ENCODE measurements at regions not wholly inside any gene's neighbourhood (a gene's known extent, or its start where the extent isn't known, plus 50 kb on each side); places are given as distances from the start of the nearest gene placed in this dataset.

- no peak for TF ChIP-seq CTCF (IDR thresholded peaks at IDR 0.05)
- no peak overlapping the region for H3K4me3 ChIP-seq
- DNase-seq (no peak), ATAC-seq (no peak)
- H3K4me1 ChIP-seq, result no peaks in the 10 kb centered on the region
- intact Hi-C loops (cut with DNase I), result no loop called here
- peaks cover 0 to 11% of the 10 kb centered on the region in 2 donors for H3K9me3 ChIP-seq
- no peak overlapping the region for H3K27ac ChIP-seq
- H3K27me3 ChIP-seq, result no peaks in the 10 kb centered on the region
- no peaks in the 10 kb centered on the region for H3K36me3 ChIP-seq
Measured at GRCh38 chr12:118503476-118503875, 127.1 kb downstream of the SUDS3 start.

GRCh38 chr12:118512669-118513068 lies 136.3 kb downstream of the SUDS3 start:
- Histone ChIP-seq H3K9me3 (no peaks in the 10 kb centered on the region), H3K4me3 (no peak overlapping the region), H3K36me3 (no peaks in the 10 kb centered on the region), H3K4me1 (no peaks in the 10 kb centered on the region), H3K27ac (no peak overlapping the region), H3K27me3 (no peaks in the 10 kb centered on the region)
- no peak for ATAC-seq
- intact Hi-C loops (cut with DNase I), result no loop called here
- no peak for DNase-seq
- TF ChIP-seq CTCF (IDR thresholded peaks at IDR 0.05), result no peak

- Histone ChIP-seq H3K4me3 (no peak overlapping the region), H3K4me1 (no peaks in the 10 kb centered on the region), H3K27me3 (no peaks in the 10 kb centered on the region), H3K27ac (no peak overlapping the region), H3K9me3 (no peaks in the 10 kb centered on the region), H3K36me3 (no peaks in the 10 kb centered on the region)
- ATAC-seq (no peak), DNase-seq (no peak)
- TF ChIP-seq CTCF (IDR thresholded peaks at IDR 0.05), result no peak
- intact Hi-C loops (cut with DNase I), result no loop called here
Measured at GRCh38 chr12:118513611-118514010, 137.3 kb downstream of the SUDS3 start.

GRCh38 chr12:118514297-118514696 lies 137.9 kb downstream of the SUDS3 start:
- Histone ChIP-seq H3K27ac (no peak overlapping the region), H3K9me3 (no peaks in the 10 kb centered on the region), H3K36me3 (no peaks in the 10 kb centered on the region), H3K4me1 (no peaks in the 10 kb centered on the region), H3K27me3 (no peaks in the 10 kb centered on the region), H3K4me3 (no peak overlapping the region)
- no peak for TF ChIP-seq CTCF (IDR thresholded peaks at IDR 0.05)
- no peak for DNase-seq
- no peak for ATAC-seq
- intact Hi-C loops (cut with DNase I), result no loop called here

- Histone ChIP-seq H3K27ac (no peak overlapping the region), H3K9me3 (no peaks in the 10 kb centered on the region), H3K36me3 (no peaks in the 10 kb centered on the region), H3K4me1 (no peaks in the 10 kb centered on the region), H3K27me3 (no peaks in the 10 kb centered on the region), H3K4me3 (no peak overlapping the region)
- TF ChIP-seq CTCF (IDR thresholded peaks at IDR 0.05), result no peak
- no peak for ATAC-seq
- intact Hi-C loops (cut with DNase I), result no loop called here
- DNase-seq, result no peak
Measured at GRCh38 chr12:118520214-118521035, 144.1 kb downstream of the SUDS3 start.

Data from left lung (tissue), 4 donors.